KMS-11 (cell line): ENCODE measurements at regions not wholly inside any gene's neighbourhood (a gene's known extent, or its start where the extent isn't known, plus 50 kb on each side); places are given as distances from the start of the nearest gene placed in this dataset.

ENCODE experiments used
- H2AFZ ChIP-seq: fragments of 200-600 bp; sonication (generic); 2 replicates; pipeline ENCODE4 v1.6.1; 2016; ENCODE audit warnings: antibody characterized with exemption, mixed run types, low read depth
- H3K27ac ChIP-seq: fragments of 200-600 bp; sonication (generic); 2 replicates; pipeline ENCODE4 v1.6.1; 2016; ENCODE audit warnings: mild to moderate bottlenecking, mixed run types
- H3K27me3 ChIP-seq: fragments of 200-600 bp; sonication (generic); 2 replicates; pipeline ENCODE4 v1.6.1; 2017; ENCODE audit warnings: mild to moderate bottlenecking, low read depth, mixed run types, moderate library complexity; ENCODE audit not compliant: insufficient read depth
- H3K36me3 ChIP-seq: fragments of 200-600 bp; sonication (generic); 2 replicates; pipeline ENCODE4 v1.6.1; 2017; ENCODE audit warnings: mild to moderate bottlenecking, mixed run types; ENCODE audit not compliant: insufficient read depth
- H3K4me1 ChIP-seq: fragments of 200-600 bp; sonication (generic); 2 replicates; pipeline ENCODE4 v1.6.1; 2016; ENCODE audit warnings: mild to moderate bottlenecking, low read depth, mixed run types; ENCODE audit not compliant: poor library complexity, severe bottlenecking
- H3K4me2 ChIP-seq: fragments of 200-600 bp; sonication (generic); 2 replicates; pipeline ENCODE4 v1.7.0; 2016; ENCODE audit warnings: mild to moderate bottlenecking, mixed run types
- H3K4me3 ChIP-seq: fragments of 200-600 bp; sonication (generic); IDR thresholded peaks from 2 replicates; pipeline ENCODE4 v1.6.1; 2017; ENCODE audit warnings: low read depth, low read length, mixed read lengths; ENCODE audit not compliant: insufficient read depth
- H3K79me2 ChIP-seq: fragments of 200-600 bp; sonication (generic); 2 replicates; pipeline ENCODE4 v1.6.1; 2016; ENCODE audit warnings: low read depth, mixed run types; ENCODE audit not compliant: insufficient read depth
- H3K9ac ChIP-seq: fragments of 200-600 bp; sonication (generic); 2 replicates; pipeline ENCODE4 v1.6.1; 2016; ENCODE audit warnings: mild to moderate bottlenecking, mixed run types
- H4K20me1 ChIP-seq: fragments of 200-600 bp; sonication (generic); 2 replicates; pipeline ENCODE4 v1.6.1; 2016; ENCODE audit warnings: mild to moderate bottlenecking, mixed run types; ENCODE audit not compliant: insufficient read depth
- CTCF ChIP-seq: fragments of 200-600 bp; sonication (generic); conservative IDR thresholded peaks from 2 replicates; pipeline ENCODE4 v1.6.1; 2017; ENCODE audit warnings: low read depth, mild to moderate bottlenecking, antibody characterized with exemption, low read length, moderate library complexity, mixed read lengths

GRCh38 chr10:125217990-125218675 is 57.8 kb upstream of the CTBP2 start:
- TF ChIP-seq CTCF = no peak
- Histone ChIP-seq H2AFZ (no peak overlapping the region), H3K9ac (no peak overlapping the region), H3K27ac (no peak overlapping the region), H4K20me1 (no peaks in the 10 kb centered on the region), H3K4me1 (no peaks in the 10 kb centered on the region), H3K4me2 (no peak overlapping the region), H3K79me2 (no peaks in the 10 kb centered on the region), H3K27me3 (no peaks in the 10 kb centered on the region), H3K36me3 (no peaks in the 10 kb centered on the region), H3K4me3 (no peak overlapping the region)

GRCh38 chr10:125216861-125217260 is 56.5 kb upstream of the CTBP2 start:
- Histone ChIP-seq H3K4me2 (no peak overlapping the region), H3K36me3 (no peaks in the 10 kb centered on the region)
- no peak for TF ChIP-seq CTCF

GRCh38 chr10:125216309-125216708 is 55.9 kb upstream of the CTBP2 start:
- Histone ChIP-seq H3K4me3 (no peak overlapping the region), H3K27ac (no peak overlapping the region), H3K4me2 (no peak overlapping the region), H3K27me3 (no peaks in the 10 kb centered on the region), H3K4me1 (no peaks in the 10 kb centered on the region), H2AFZ (no peak overlapping the region), H3K9ac (no peak overlapping the region), H3K36me3 (no peaks in the 10 kb centered on the region), H3K79me2 (no peaks in the 10 kb centered on the region), H4K20me1 (no peaks in the 10 kb centered on the region)
- no peak for TF ChIP-seq CTCF

More at GRCh38 chr10:125216861-125217260, 56.5 kb upstream of the CTBP2 start:
- Histone ChIP-seq H3K4me3 (no peak overlapping the region), H2AFZ (no peak overlapping the region), H3K4me1 (no peaks in the 10 kb centered on the region), H3K9ac (no peak overlapping the region), H4K20me1 (no peaks in the 10 kb centered on the region), H3K27ac (no peak overlapping the region), H3K79me2 (no peaks in the 10 kb centered on the region), H3K27me3 (no peaks in the 10 kb centered on the region)

- H3K79me2 ChIP-seq = no peaks in the 10 kb centered on the region
- no peaks in the 10 kb centered on the region for H3K36me3 ChIP-seq
- H3K4me3 ChIP-seq = no peak overlapping the region
- H4K20me1 ChIP-seq = no peaks in the 10 kb centered on the region
- TF ChIP-seq CTCF = no peak
- H3K27me3 ChIP-seq = no peaks in the 10 kb centered on the region
- H3K4me2 ChIP-seq = no peak overlapping the region
- H2AFZ ChIP-seq = no peak overlapping the region
- no peak overlapping the region for H3K27ac ChIP-seq
- H3K4me1 ChIP-seq = no peaks in the 10 kb centered on the region
- no peak overlapping the region for H3K9ac ChIP-seq
Measured at GRCh38 chr10:125214283-125214570, 53.9 kb upstream of the CTBP2 start.
